Anterior cingulate cortex (tissue), 58 donors: ENCODE measurements at regions not wholly inside any gene's neighbourhood (a gene's known extent, or its start where the extent isn't known, plus 50 kb on each side); places are given as distances from the start of the nearest gene placed in this dataset.

Experiments
- DNase-seq, 58 donors: peaks; one replicate each; lab custom pipeline; 2025; lab: John Stamatoyannopoulos, UW

DNA sequence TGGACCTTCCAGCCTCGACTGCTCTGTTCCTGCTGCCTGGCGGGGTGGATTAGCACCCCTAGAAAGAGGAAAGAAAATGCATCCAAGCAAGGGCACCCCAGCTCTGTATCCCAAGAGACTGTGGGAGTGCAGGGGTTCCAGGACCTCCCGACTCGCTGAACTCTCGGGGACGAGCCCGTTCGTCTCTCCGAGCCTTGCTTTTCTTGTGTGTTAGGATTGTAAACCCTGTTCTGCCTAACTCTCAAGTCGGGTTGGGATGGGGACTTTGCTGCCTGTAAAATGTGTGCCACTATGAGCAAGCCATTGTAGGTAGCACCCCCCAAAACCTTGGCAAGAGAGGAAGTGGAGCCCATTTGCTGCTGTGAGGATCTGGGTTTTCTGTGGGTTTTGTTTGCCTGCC lies 73.2 kb upstream of the VRK1 start:
- no peak for DNase-seq

DNA sequence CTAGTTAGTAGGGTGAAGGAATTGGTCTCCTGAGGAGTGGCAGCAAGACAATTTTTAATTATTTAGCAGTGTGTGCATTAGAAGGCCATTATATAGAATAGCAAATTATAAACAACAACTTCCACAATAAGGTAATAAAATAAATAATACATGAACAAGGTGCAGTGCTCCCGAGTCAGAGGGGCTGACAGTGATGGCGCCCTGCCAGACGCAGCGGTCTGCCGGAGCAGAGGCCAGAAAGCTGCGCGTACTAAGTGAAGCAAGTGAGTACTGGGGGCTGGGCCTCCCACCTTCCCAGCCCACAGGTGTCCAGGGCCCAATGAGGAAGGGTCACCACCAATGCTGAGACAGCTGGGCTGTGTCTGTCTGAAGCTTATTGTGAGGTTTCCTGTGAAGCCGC lies 72.0 kb upstream of the VRK1 start:
- no peak for DNase-seq

DNA sequence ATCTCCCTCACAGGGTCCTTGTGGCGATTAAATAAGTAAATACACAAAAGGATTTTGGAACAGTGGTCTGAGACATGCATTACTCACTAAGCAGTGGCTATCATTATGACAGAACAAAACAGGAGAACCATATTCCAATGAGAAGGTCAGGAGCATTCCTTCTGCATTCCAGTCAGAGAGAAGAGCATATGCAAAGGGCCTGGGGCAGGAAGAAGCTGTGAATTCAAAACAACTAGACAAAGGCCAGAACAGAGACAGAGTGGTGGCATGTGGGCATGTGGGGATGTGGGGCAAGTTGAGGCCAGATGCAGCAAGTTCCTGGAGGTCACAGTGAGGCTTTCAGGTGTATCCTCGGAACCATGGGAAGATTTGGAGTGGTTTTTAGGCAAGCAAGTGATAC lies 70.1 kb upstream of the VRK1 start:
- no peak for DNase-seq

DNA sequence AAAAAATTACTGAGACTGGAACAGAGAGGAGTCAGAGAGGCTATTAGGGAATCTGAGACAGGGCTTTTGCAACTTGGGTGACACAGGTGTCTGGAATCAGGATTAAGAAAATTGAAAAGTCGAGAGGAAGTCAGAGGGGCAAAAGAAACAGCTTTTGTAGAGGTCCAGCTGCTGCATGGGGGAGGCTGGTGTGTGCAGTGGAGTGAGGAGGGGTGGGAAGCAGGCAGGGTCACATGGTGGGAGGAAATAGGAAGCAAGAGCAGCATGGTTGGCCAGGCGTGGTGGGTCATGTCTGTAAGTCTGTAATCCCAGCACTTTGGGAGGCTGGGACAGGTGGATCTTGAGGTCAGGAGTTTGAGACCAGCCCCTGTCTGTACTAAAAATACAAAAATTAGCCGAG lies 69.7 kb upstream of the VRK1 start:
- no peak for DNase-seq

DNA sequence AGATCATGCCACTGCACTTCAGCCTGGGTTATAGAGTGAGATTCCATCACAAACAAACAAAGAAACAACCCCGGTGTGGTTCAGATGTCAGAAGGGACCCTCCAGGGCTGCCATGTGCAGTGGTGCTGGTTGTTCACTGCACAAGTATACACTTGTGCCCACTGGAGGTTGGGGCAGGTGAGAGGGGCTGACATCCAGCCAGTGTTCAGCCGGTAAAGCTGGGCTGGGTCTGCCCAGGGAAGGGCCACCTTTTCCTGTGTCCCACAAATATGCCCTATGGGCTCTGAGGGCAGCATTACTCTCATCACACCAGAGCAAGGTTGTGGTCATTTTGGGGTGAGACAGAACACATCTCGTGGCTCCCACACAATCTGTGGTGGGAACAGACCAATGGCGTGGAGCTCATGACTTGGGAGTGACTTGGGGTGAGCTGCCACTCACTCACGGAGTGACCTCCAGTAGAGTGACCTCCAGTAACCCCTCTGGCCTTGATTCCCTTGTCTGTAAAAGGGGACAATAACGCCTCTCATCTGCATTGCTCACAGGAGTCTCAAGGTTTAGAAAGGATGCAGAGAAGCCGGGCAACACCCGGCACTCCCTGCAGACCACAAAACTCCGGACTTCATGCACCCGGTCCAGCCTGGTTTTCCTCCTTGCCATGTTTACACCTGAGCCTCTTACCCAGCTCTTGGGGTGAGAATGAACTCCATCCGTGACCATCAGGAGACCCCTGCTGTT lies 69.0 kb upstream of the VRK1 start:
- DNase-seq: no peak

DNA sequence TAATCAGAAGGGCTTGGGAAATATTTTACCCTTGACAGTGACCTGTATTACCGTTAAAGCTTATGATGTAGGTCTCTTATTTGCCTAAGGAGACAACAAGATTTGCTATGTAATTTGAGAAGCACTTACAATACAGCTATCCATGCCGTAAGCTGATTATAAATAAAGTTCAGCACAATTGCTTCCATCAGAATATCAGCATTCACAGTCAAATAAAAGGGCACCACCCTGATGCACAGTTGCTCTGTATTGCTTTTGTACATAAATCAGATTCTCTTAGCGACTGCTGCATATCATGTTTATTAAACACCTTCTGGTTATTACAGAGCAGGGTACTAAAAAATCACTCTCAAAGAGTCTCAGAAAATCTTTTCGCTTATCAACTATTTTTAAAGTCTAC lies 67.3 kb upstream of the VRK1 start:
- no peak for DNase-seq

DNA sequence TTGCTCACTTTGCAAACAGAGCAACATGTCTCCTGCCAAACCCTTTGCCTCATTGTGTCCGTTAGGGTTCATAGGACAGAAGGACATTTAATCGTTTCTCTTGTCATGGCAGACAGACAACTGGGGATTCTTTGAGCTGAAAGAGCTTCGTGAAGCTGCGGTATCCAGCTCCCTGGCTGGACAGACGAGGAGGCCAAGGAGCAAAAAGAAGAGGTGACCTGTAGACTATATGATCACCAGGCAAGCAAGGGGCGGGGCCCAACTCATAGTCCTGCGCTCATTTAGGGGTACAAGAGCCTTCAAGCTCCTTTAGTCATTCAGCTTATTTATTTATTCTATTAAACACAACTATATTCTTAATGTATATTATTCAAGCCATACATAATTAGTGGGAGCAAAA lies 66.8 kb upstream of the VRK1 start:
- DNase-seq: no peak

DNA sequence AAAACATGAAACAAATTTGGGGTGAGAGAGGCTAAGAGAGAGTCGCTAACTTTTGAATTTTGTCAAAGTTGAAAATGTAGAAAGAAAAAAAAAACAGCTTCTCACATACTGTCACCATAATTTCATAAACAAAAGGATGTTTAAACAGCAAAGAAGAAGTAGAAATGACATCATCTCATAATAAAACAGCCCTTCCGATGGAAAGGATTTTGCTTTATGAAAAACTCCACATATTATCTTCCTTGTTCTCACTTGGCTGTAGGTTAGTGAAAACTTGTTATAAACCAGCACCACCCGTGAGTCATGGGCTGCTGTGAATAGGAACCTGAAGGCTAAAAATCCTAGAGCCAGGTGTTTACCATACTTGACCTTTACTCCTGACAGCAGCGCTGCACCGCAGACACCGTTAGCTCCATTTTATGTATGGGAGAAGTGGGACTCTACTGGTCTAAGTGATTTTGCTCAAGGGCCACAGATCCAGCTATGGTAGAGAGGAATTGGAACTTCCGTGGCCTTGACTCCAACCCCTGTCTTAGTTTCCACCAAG lies 63.0 kb upstream of the VRK1 start:
- DNase-seq: no peak

DNA sequence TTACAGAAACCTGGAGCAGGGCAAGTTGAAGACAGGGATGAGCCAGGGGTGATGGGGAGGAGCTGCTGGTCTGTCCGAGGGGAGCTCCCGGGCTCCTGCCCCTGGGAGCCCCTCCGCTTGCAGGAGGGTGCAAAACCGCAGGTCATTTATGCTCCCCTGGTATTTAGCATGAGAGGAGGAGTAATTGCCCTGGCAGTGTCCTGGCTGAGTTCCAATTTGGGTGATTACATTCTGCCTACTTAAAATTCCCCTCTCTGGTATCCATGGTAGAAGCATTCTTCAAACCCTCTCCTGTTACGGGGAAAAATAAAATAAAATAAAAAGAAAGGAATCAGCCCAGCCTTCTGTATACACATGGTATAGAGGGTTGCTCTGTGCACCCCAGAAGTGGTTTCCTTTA lies 61.7 kb upstream of the VRK1 start:
- DNase-seq: no peak

DNA sequence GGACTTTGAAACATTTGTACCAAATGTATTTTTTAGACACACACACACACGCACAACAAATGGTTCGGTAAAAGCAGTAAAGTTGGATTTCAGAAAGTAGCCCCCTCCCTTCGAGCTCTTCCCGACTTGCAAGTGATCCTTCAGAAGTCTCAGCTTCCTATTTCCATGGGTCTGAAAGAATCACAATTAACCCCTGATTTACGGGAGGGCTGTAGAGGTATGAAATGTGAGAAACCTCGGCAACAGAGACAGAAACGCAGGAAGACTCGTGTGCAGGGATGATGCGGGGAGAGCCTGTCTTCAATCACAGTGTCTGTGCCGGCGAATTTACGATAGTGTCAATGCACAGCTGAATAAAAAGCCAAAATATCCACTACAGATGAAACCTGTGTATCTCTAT lies 60.7 kb upstream of the VRK1 start:
- no peak for DNase-seq

DNA sequence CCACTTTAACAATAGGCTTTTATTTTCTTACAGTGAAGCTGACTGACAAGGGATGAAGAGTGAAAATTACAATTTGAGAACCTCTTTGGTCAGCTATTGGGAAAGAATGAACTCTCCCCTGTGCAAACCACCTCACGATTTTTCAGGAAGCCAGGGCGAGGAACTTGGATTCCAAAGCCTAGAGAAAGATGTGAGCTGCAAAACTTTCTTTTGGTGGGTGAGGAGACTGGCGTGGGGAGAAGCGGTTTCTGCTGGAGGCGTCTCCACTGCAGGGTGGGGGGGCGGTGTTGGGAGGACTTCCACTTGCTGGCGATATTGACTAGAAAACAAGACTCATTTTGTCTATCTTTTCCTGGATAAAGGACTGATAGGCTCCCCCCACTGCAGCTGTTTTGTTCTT lies 59.3 kb upstream of the VRK1 start:
- DNase-seq: no peak

DNA sequence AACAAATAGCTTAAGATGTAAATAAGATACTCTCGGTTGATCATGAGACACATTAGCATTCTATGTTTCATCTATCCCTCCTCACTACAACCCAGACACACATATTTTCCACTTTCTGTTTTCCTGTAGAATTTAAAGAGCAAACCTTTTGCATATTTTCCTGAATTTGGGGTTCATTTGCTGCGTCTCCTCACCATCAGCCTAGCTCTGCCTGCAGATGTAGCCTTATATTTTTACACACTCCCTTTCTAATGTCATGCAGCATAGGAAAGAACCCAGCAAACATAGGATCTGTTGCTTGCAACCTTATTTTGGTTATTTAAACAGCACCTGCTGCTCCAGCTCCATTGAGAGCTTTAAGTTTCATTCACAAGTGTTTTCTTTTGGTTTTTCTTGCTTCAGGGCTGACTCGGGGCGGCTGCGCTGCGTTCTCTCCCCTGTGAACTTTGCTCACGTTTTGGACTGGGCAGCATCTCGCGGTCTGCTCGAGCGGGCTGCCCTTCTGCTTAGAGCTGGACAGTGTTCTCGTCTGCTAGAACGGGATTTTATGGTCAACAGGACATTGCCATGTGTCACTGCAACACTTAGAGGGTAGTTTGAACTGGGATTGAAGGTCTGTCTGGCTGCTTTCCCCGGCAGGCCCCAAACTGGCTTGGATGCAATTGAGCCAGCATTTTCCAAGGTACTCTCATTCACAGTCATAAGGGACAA lies 57.8 kb upstream of the VRK1 start:
- no peak for DNase-seq

DNA sequence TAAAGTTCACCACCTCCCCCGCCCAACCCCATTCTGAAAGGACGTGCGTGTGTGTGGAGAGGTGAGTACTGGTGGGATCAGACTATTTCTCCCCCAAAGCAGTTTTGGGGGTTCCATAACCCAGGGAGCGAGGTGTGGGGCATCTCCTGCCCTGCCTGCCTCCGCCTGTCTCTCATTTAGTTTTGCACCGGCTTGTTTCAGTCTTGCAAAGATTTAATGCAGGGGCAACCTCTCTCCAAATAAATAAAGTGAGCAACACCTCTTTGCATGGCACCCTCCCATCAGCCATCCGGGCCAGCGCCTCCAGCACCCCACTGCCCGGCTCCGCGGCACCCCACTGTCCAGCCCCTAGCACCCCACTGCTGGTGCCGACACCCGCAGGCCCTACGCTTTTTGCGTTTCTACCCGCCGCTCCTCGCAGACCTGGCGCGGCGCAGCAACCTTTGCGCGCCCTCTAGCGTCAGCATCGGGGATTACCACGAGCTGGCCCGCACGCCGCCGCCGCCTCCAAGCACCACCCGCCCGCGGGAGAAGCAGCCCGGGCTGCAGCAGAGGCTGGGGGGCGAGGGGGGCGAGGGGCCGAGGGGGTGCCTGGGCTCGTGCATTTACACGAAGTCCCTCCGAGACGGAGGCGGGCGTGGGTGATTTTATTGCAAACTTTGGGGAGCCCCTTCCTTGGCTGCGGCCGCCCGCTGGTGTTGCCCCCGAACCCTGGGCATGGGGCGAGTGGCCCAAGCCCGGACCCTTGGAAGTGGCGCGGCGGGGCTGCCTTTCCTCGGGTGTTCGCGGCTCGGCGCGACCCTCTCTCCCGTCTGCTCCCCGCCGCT lies 55.8 kb upstream of the VRK1 start:
- DNase-seq: peak in 50 of 58 donors; percentile 6 to 76 (median 38)

DNA sequence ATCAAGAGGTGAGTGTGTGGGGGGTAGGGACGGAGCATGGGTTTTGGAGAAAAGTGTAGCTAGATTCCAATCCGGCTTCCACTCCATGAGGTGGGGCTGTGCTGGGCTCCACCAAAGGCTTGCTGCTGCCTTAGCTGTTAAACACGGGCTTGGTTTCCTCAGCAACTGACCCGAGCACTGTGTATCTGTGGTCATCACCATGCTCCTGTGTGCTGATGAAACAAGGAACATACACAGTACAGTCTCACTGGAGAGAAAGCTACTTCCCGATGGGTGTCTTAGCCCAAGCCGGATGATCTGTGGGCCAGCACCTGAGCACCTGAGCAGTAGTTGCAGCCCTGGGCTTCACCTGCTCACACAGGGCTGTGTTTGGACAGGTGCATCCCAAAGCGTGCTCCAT lies 52.9 kb upstream of the VRK1 start:
- no peak for DNase-seq

DNA sequence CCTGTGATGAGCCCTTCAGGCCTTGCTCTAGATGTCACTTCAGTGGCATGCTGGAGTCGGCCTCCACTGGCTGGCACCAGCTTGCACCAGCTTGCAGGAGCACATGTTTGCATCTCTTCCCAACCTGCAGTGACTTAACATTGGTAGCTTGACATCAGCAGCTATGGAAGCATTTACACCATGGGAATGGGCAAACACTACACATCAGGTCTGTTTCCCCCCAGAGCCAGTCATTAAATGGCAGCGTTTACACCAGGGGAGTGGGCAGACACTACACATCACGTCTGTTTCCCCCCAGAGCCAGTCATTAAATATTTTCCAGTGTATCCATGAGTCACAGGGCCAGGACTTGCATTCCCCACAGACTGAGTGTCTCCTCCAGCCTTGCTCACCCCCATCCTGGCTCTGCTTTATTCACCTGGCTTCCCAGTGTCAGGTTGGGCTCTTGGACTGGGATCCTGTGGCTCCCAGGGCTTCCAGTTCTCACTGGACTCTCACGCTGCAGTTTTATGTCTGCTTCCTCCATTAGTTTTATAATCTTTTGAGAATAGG lies 51.6 kb upstream of the VRK1 start:
- no peak for DNase-seq

DNA sequence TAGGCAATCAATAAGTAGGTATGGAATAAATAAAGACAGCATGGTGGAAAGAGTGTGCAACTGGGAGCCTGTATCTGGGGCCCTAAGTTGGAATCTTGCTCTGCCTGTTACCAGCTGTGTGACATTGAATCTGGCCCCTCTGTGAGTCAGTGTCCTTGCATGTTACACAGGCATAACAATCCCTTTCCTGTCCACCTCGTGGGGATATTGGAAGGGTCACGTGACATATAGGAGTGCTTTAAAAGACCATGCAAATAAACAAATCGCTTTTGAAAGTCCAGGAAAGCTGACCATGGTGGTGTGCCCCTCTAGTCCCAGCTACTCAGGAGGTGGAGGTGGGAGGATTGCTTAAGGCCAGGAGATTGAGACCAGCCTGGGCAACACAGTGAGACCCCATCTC lies 51.1 kb upstream of the VRK1 start:
- no peak for DNase-seq

DNA sequence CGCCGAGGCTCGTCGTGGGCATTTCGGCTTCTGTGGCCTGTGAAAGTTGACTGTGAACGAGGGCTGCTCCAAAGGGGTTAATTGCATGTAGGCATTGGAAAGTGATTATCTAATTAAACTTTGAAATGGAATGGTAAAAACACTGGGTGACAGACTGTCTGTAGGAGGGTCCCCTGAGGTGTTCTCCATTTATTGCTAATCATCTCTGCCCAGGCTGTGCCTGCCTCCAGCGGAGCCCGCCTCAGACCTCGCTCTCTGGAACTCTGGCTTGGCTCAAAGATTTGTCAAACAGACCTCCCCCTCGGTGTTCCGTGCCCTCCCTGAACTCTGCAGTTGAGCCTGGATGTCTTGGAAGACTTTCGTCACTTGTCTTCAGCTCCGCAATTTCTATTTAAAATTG lies 50.2 kb upstream of the VRK1 start:
- DNase-seq: no peak
